ENCODE measurements at regions not wholly inside any gene's neighbourhood (a gene's known extent, or its start where the extent isn't known, plus 50 kb on each side); places are given as distances from the start of the nearest gene placed in this dataset.
"Not testable (repeated sequence)": the region's sequence is repeated elsewhere in the genome, so short reads cannot be mapped to it uniquely, and the experiment has no call there.

DNA sequence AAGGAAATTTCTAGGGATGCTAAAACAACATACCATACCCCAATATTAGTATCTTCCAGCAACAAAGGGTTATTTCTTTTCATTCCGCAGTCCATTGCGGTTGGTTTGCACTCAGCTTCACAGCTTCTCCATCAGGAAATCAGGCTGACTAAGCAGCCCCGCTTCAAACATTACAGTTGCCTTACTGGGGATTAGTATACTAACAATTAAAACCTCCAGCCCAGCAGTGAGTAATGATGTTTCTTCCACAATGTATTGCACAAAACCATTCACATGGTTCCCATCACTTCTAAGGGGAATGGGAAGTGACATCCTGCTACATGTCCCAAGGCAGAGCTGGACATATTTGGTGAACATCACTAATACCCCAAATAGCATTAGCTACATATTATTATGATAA, 1384.9 kb downstream of the CDH8 start:
- DNase-seq (ENCODE audit: unreplicated experiment) = no peak
- Mint-ChIP-seq H3K36me3 (ENCODE audit: insufficient read depth, unreplicated experiment) (no peaks in the 10 kb centered on the region), H3K27me3 (ENCODE audit: insufficient read depth, unreplicated experiment) (no peaks in the 10 kb centered on the region), H3K9me3 (ENCODE audit: unreplicated experiment) (no peaks in the 10 kb centered on the region), H3K4me1 (ENCODE audit: insufficient read depth, unreplicated experiment) (peaks cover 14% of the 10 kb centered on the region), H3K27ac (ENCODE audit: low read depth, unreplicated experiment) (no peak overlapping the region), H3K4me3 (ENCODE audit: unreplicated experiment) (no peak overlapping the region)
- BruUV-seq (replicated peaks) = no TSS peak
- TF ChIP-seq, protein P1, sequence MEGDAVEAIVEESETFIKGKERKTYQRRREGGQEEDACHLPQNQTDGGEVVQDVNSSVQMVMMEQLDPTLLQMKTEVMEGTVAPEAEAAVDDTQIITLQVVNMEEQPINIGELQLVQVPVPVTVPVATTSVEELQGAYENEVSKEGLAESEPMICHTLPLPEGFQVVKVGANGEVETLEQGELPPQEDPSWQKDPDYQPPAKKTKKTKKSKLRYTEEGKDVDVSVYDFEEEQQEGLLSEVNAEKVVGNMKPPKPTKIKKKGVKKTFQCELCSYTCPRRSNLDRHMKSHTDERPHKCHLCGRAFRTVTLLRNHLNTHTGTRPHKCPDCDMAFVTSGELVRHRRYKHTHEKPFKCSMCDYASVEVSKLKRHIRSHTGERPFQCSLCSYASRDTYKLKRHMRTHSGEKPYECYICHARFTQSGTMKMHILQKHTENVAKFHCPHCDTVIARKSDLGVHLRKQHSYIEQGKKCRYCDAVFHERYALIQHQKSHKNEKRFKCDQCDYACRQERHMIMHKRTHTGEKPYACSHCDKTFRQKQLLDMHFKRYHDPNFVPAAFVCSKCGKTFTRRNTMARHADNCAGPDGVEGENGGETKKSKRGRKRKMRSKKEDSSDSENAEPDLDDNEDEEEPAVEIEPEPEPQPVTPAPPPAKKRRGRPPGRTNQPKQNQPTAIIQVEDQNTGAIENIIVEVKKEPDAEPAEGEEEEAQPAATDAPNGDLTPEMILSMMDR (IDR thresholded peaks at IDR 0.05; ENCODE audit: unreplicated experiment) = no peak
- CTCF ChIA-PET = no interaction called here
- POLR2A ChIA-PET = no interaction called here
- intact Hi-C loops (cut with micrococcal nuclease) = no loop called here

DNA sequence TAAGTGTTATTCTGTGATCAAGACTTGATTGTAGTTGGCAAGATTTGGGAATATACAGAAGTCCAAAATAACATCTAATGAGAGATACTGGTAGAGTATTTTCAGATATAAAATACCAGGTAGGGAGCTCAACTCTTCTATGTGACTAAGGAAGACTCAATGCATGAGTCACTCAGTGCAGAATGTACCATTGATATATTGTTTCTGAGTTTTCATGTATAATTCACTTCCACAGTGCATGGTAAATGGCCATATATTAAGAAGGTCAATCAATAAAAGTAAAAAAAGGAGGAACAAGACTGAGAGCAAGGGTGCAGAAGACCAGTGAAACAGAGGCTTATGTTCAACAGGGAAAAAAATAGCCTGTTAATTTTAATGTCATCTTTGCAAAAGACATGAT, 1387.9 kb downstream of the CDH8 start:
- no peak overlapping the region for H3K27ac Mint-ChIP-seq (ENCODE audit: low read depth, unreplicated experiment)
- no peaks in the 10 kb centered on the region for H3K9me3 Mint-ChIP-seq (ENCODE audit: unreplicated experiment)
- intact Hi-C loops (cut with micrococcal nuclease) = no loop called here
- H3K4me1 Mint-ChIP-seq (ENCODE audit: insufficient read depth, unreplicated experiment) = peaks cover 8% of the 10 kb centered on the region
- CTCF ChIA-PET = interaction anchor here (0.6 kb wide), 1 partner anchor 46 kb away, joined by 5 read pairs; no protein-coding TSS in a partner anchor
- no peaks in the 10 kb centered on the region for H3K36me3 Mint-ChIP-seq (ENCODE audit: insufficient read depth, unreplicated experiment)
- POLR2A ChIA-PET = no interaction called here
- H3K27me3 Mint-ChIP-seq (ENCODE audit: insufficient read depth, unreplicated experiment) = no peaks in the 10 kb centered on the region
- TF ChIP-seq, protein P1 (IDR thresholded peaks at IDR 0.05; ENCODE audit: unreplicated experiment) = no peak
- no TSS peak for BruUV-seq (replicated peaks)
- DNase-seq (ENCODE audit: unreplicated experiment) = no peak
- H3K4me3 Mint-ChIP-seq (ENCODE audit: unreplicated experiment) = no peak overlapping the region

DNA sequence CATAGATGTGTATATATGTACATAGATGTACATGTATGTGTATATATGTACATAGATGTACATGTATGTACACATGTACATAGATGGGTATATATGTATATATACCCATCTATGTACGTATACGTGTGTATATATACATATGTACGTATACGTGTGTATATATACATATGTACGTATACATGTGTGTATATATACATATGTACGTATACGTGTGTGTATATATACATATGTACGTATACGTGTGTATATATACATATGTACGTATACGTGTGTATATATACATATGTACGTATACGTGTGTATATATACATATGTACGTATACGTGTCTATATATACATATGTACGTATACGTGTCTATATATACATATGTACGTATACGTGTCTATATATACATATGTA, 1388.8 kb downstream of the CDH8 start:
- intact Hi-C loops (cut with micrococcal nuclease); H3K9me3 Mint-ChIP-seq (ENCODE audit: unreplicated experiment); H3K4me3 Mint-ChIP-seq (ENCODE audit: unreplicated experiment); POLR2A ChIA-PET; H3K36me3 Mint-ChIP-seq (ENCODE audit: insufficient read depth, unreplicated experiment); CTCF ChIA-PET; DNase-seq (ENCODE audit: unreplicated experiment); BruUV-seq (replicated peaks); H3K27me3 Mint-ChIP-seq (ENCODE audit: insufficient read depth, unreplicated experiment); H3K27ac Mint-ChIP-seq (ENCODE audit: low read depth, unreplicated experiment): not testable (repeated sequence)
- peaks cover 14% of the 10 kb centered on the region for H3K4me1 Mint-ChIP-seq (ENCODE audit: insufficient read depth, unreplicated experiment)

DNA sequence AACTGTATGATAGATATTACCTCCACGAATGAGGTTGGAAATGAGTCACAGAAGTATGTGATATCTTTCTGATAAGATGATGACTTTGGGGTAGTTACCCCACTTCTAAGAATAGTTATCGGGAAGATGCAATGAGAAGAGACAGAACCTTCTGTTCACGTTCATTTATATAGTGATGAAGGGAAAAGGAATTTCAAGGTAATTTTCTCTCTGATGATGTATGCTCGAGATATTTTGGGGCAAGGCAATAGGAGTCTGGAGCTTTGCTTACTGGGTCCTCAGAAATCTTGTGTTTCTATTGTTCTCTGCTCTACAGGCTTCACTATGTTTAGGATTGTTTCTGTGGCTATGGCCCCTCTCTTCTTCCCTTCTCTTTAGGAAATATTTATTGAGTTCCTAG, 1389.6 kb downstream of the CDH8 start:
- Mint-ChIP-seq H3K4me3 (ENCODE audit: unreplicated experiment) (no peak overlapping the region), H3K27ac (ENCODE audit: low read depth, unreplicated experiment) (no peak overlapping the region), H3K36me3 (ENCODE audit: insufficient read depth, unreplicated experiment) (no peaks in the 10 kb centered on the region), H3K9me3 (ENCODE audit: unreplicated experiment) (peaks cover 7% of the 10 kb centered on the region), H3K4me1 (ENCODE audit: insufficient read depth, unreplicated experiment) (peaks cover 14% of the 10 kb centered on the region), H3K27me3 (ENCODE audit: insufficient read depth, unreplicated experiment) (no peaks in the 10 kb centered on the region)
- ChIA-PET CTCF (no interaction called here), POLR2A (no interaction called here)
- no peak for DNase-seq (ENCODE audit: unreplicated experiment)
- TF ChIP-seq, protein P1 (IDR thresholded peaks at IDR 0.05; ENCODE audit: unreplicated experiment) = no peak
- no TSS peak for BruUV-seq (replicated peaks)
- intact Hi-C loops (cut with micrococcal nuclease) = no loop called here

DNA sequence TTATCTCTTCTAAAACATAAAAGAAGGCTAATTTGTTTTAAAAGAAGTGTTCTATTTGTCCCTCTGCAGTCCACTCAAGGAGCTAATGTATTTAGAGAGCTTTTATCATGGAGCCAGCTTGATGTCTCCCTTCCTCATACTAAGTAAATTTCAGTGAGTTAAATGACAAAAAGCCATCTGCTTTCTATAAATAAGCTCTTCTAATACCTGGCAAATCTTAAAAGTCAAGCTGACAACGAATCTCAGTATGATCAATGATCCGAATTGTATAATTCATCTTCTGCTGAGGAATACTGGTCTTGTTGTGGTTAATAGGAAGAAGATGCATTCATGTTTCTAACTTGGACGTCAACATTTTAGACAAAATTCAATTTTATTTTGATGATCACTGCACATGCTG, 1390.7 kb downstream of the CDH8 start:
- DNase-seq (ENCODE audit: unreplicated experiment) = no peak
- Mint-ChIP-seq H3K27ac (ENCODE audit: low read depth, unreplicated experiment) (no peak overlapping the region), H3K27me3 (ENCODE audit: insufficient read depth, unreplicated experiment) (no peaks in the 10 kb centered on the region), H3K9me3 (ENCODE audit: unreplicated experiment) (peaks cover 9% of the 10 kb centered on the region), H3K4me3 (ENCODE audit: unreplicated experiment) (no peak overlapping the region), H3K36me3 (ENCODE audit: insufficient read depth, unreplicated experiment) (no peaks in the 10 kb centered on the region), H3K4me1 (ENCODE audit: insufficient read depth, unreplicated experiment) (peaks cover 14% of the 10 kb centered on the region)
- CTCF ChIA-PET = interaction anchor here (0.6 kb wide), 1 partner anchor 159 kb away, joined by 3 read pairs; no protein-coding TSS in a partner anchor
- POLR2A ChIA-PET = no interaction called here
- BruUV-seq (replicated peaks) = no TSS peak
- TF ChIP-seq, protein P1 (IDR thresholded peaks at IDR 0.05; ENCODE audit: unreplicated experiment) = no peak
- intact Hi-C loops (cut with micrococcal nuclease) = no loop called here
